ENCODE measurements at regions not wholly inside any gene's neighbourhood (a gene's known extent, or its start where the extent isn't known, plus 50 kb on each side); places are given as distances from the start of the nearest gene placed in this dataset.
"Not testable (repeated sequence)": the region's sequence is repeated elsewhere in the genome, so short reads cannot be mapped to it uniquely, and the experiment has no call there.

- no peak for DNase-seq (ENCODE audit: low read depth in 4 of 4, low spot score in 3 of 4)
Observed at GRCh38 chr6:6091608-6092002, 84.9 kb upstream of the NRN1 start.

GRCh38 chr6:6090861-6091607 is 84.3 kb upstream of the NRN1 start:
- DNase-seq (ENCODE audit: low read depth in 4 of 4, low spot score in 3 of 4): no peak

GRCh38 chr6:6085928-6086668 is 79.4 kb upstream of the NRN1 start:
- no peak for DNase-seq (ENCODE audit: low read depth in 4 of 4, low spot score in 3 of 4)

- DNase-seq (ENCODE audit: low read depth in 4 of 4, low spot score in 3 of 4): no peak
Observed at GRCh38 chr6:6080975-6081374, 74.2 kb upstream of the NRN1 start.

DNA sequence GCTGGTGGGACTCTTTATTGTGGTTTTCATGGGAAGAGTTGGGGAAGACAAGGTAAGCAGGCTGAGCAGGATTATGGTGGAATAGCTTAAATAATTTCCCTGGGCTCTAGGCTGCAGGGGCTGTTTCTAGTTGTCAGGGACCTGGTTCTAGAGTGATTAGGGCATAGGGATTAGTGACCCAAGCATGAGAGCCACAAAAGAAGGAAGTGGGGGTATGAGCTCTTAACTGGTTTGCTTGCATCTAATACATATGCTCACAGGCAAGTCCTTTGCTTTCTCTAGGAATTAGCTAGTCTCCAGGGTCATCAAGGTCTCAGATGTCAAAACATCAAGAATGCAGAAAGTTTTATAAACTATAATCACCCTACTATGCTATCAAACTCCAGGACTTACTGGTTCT is 67.5 kb upstream of the NRN1 start:
- no peak for DNase-seq (ENCODE audit: low read depth in 4 of 4, low spot score in 3 of 4)

- DNase-seq (ENCODE audit: low read depth in 4 of 4, low spot score in 3 of 4): not testable (repeated sequence)
Observed at GRCh38 chr6:6068157-6068556, 61.4 kb upstream of the NRN1 start.

DNA sequence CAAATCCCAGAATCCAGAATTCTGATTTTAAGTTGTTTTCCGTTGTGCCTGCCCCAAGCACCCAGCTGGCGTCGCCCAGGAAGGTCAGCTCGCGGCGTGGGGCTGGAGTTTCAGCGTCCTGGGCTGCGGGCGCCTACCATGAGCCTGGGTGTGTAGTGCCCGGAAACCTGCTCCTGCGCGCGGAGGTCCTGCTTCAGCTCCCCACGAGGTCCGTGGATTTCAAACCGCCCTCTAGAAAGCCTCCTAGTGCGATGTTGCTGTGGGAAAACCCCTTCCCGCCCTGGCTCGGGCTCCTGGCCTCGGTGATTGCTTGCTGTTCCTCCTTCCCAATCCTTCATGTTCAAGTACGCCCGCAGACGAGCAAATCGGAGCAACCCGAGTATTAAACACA is 51.3 kb upstream of the NRN1 start:
- DNase-seq (ENCODE audit: low read depth in 4 of 4, low spot score in 3 of 4): no peak

DNA sequence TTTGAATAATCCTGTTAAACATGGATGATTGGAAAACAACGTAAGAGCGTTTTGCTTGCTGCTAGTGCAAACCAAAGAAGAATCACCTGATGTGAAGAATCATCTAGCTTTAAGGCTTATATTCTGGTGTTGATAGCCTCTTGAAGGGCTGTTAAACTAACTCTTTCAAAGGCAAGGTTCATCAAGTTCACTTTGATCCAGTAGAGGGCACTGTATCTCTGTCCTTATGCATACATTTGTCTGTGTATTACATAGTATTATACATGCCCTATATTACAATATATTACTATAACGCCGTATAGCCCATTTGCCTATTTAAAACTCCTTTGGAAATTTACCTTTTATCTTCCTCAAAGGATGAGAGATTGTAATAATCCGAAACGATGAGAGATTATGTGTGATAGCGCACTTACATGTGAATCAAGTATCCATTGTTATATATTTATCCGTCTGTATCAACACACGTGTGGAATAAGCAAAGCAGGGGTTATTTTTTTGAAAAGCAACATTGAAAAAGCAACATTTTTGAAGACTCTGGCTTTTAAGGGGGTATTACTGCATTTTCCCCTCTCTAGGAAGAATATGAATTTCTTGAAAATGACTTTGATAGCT is 50.8 kb upstream of the NRN1 start:
- peak; percentile 32 to 51 (median 43) for DNase-seq (ENCODE audit: low read depth in 4 of 4, low spot score in 3 of 4)

Data from right renal pelvis (tissue), 4 donors.